ENCODE measurements at regions not wholly inside any gene's neighbourhood (a gene's known extent, or its start where the extent isn't known, plus 50 kb on each side); places are given as distances from the start of the nearest gene placed in this dataset.
"Not testable (repeated sequence)": the region's sequence is repeated elsewhere in the genome, so short reads cannot be mapped to it uniquely, and the experiment has no call there.

DNA sequence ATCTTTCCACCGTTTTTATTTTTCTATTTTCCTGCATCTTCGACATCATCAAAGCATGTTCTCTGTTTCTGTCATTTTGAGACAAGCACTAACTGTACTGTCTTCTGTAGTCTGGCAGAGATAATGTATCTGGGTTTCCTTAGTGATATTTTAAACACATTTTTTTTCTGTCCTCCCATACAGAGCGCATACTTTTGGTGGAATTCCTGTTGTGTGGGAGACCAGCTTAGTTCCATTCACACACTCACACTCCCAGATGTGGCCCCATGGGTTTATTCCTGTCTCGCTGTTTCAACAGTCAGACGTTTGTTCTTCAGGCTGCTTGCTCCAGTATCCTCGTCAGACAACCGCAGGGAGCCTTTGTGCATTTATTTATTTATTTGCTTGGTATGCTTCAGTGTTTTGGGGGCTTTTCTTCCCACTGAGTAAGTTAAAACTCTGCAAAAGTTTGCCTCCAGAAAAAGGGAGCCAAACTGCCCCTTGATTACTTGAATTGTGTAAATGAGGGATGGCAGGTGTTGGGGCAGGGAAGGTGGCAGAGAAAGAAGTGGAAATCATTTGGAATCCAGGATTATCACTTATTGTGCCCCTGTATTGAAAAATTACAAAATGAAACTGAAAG lies 456.8 kb upstream of the KLF6 start:
- DNase-seq = peak; percentile 90 to 98 (median 95)

DNA sequence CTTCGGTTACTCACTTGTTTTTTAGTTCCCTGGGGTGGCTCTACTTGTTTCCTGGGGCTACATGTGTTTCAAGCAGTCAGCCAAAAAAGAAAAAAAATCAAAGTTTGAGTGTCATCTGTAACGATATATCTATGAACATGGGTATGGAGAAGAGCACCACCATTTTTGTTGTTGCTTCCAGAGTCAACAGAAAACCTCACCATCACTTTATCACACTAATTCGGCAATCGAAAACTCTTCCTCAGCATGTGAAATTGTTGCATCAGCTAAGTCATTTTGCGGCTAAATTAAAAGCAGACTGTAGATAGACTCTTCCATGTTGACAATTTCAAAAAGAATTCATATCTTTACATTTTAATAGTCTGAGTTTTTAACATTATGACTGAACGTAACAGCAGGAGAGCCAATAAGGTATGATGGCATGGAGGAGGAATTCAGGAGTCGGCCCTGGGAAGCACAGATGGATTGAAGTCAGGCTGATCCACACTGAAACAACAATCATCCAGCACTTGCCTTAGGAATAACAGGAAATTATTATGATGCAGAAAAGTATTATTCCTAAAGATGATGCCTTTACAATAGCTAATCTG lies 455.7 kb upstream of the KLF6 start:
- DNase-seq = peak; percentile 48 to 91 (median 74)

DNA sequence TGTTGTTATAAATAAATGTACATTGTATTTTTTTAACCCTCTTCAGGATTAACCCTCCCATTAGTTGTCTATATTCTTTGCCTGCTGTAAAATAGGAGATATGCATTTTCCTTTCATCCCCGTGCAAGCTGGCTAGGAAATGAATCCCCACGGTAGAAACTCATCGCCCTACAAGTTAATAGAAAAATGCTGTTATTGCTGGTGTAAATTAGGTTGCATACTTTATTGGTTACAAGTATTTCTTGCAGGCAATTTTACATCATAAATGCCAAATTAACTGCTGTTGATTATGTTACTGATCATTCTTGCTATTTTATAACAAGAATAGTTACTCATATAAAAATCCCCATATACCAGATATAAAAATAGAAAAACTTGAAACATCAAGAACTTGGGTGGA lies 454.2 kb upstream of the KLF6 start:
- DNase-seq = no peak

DNA sequence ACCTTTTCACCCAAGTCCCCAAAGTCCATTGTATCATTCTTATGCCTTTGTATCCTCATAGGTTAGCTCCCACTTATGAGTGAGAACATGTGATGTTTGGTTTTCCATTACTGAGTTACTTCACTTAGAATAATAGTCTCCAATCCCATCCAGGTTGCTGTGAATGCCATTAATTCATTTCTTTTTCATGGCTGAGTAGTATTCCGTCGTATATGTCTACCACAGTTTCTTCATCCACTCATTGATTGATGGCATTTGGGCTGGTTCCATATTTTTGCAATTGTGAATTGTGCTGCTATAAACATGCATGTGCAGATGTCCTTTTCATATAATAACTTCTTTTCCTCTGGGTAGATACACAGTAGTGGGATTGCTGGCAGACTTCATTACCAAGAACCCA lies 451.9 kb upstream of the KLF6 start:
- DNase-seq = not testable (repeated sequence)

DNA sequence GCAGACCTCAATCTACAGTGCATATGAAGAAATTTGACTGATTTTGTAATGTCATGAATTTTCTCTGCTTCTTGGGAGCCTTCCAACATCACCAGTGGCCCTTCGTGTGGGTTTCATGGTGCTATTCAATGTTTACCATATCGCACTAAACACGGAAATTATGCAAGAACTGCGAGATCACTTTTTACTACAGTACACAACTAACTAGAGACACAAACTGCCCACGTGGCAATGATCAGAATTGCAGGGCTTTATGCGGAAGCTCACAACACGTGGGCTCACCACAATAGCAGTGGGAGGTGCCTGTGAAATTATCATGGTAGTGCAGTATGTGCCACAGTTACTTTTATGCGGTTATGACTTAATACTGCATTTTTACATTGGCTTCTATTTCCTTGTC lies 449.7 kb upstream of the KLF6 start:
- DNase-seq = no peak

DNA sequence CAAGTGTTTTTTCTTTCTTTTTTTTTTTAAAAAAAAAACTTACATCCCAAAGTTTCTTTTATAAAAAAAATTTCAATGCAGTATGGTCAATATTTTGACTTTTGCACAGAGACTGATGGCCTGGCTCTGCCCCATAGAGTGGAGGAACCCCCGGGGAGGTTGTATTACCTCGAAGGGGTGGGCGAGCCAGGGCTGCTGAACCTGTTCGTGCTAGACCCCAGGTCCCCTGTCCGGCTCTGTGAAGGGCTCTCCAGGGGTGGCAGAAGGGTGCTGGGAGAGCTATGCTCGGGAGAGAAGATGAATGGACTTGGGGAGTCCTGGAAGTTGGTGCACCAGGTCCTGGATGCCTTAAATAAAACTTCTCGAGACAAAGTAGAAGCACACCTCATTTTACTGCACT lies 446.4 kb upstream of the KLF6 start:
- no peak for DNase-seq

DNA sequence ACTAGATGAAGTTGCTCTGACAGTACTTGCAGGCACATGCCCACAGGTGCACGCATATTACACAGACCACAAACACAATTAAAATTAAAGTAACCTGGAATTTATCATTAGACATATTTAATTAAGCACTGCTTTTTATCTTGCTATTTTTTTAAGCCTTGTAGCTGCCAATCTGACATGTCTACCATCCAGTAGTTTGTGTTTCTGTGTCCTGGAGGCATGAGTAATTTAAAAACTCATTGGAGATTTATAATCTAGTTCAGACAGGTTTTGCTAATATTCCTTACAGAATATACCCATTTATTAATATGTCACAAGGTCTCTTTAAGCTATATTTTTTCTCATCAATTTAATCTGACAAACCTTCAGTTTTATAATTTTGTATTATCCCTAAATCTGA lies 445.0 kb upstream of the KLF6 start:
- DNase-seq = no peak

DNA sequence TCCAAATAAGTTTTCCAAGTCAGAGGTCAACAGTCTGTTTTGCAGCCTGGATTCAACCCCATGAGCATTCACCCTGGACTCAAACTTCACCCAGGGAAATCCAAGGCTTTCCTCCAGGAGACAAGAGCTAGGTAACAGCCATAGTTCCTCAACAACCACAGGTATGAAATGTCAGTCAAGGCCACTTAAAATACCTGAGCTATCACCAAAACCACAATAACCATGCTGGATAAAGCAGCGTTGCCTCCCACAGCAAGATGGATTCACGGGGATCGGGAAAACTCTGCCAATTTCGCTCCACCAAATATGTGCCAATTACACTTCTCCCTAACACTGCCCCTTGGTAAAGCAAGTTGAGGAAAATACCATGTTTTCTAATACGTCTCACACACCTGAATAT lies 444.1 kb upstream of the KLF6 start:
- no peak for DNase-seq

DNA sequence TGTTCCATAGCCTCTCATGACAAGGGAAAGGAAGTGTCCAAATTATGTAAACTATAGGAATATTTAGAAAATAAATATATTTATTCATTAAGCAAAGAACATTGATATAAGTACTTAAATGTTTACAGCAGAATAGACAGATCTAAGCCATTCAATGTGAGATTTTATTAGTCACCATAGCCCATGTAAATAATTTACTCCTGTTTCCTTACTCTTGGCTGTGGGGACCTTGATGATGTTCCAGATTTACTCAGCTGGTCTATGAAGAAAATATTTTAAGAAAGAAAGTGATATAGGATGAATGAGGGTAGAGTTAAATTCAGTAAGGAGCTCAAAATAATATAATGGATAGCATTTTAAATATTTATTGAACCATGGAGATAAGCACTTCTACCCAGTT lies 442.6 kb upstream of the KLF6 start:
- DNase-seq = no peak

DNA sequence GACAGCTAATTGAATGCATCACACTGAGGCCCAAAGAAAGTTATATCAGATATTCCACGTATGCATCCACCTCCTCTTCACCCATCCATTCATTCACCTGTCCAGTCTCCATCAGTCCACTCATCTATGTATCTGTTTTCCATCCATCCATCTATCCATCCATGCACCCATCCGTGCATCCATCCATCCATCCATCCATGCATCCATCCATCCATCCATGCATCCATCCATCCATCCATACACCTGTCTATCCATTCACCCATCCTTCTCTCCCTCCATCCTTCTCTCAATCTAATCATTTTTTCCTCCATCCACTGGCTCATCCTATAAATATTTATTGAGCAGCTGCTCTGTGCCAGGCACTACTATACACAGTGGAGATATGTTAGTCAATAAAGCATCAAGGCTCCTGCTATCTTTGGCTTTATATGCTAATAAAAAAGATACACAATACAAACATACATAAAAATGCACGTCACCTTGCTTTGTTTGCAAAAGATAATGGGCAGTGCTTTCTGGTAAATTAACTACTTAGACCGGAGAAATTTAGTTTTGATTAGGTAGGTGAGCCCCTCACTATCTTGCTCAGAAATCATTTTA lies 442.0 kb upstream of the KLF6 start:
- DNase-seq = no peak

DNA sequence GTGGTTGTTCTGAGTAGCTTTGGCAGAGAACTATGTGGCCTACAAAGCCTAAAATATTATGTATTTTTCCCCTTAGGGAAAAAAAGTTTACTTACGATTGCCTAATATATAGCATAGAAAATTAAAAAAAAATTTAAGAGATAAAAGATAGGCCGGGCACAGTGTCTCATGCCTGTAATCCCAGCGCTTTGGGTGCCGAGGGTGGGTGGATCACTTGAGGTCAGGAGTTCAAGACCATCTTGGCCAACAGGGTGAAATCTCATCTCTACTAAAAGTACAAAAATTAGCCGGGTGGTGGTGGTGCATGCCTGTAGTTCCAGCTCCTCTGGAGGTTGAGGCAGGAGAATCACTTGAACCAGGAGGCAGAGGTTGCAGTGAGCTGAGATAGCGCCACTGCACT lies 439.2 kb upstream of the KLF6 start:
- DNase-seq = no peak

DNA sequence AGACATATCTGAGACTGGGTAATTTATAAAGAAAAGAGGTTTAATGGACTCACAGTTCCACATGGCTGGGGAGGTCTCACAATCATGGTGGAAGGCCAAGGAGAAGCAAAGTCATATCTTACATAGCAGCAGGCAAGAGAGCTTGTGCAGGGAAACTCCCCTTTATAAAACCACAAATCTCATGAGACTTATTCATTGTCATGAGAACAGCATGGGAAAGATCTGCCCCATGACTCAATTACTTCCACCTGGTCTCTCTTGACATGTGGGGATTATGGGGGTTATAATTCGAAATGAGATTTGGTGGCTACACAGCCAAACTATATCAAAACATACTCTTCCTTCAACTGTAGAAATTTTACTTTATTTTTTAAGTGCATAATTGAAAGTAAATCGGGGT lies 436.3 kb upstream of the KLF6 start:
- not testable (repeated sequence) for DNase-seq

DNA sequence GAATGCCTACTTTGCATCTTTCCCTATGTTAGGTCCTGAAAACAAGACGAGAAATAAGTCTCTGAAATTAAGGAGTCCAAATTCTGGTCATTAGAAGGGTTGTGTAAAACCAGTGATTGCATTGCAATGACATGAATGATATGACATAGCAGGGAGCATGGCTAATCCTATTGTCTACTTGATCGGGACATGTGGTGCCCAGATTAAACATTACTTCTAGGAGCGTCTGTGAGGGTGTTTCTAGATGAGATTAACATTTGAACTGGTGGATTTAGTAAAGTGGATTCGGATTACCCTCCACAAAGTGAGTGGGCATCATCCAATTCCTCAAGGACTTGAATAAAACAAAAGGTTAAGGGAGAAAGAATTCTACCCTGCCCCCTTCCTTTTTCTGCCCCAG lies 434.9 kb upstream of the KLF6 start:
- no peak for DNase-seq

DNA sequence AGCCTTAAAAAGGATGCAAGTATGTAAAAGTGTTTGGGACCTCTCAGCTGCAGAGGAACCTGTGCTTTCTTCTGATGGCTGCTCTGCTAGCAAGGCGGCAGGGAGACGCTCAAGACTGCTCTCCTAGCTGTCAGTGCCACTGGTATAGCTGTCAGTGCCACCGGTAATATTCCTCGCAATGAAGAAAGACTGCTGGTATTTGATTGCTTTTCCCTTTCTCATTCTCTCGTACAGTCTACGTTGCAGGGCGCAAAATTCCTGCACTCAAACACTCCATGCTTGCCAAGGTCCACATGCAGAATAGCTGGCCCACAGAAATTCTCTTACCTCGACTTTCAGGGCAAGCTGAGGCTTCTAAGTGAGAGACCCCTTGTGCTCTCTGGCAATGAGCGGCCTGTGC lies 432.6 kb upstream of the KLF6 start:
- DNase-seq = no peak

DNA sequence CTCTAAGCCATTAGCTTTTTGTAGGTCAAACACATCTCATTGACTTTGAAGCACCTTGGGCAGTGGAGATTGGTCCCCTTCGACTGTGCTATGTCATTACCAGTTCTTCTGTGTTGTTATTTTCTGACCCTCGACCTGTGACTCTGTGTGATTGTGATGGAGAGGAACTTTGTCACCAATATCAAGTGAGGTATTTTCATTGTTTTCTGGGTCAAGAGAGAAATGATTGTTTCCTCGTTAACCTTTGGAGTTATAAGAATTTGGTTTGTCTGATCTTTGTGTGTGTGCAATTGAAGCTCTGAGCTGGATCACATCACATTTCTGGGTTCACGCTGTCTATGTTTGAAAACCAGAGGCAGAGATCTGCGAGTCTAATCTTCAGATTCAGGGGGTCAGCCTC lies 432.2 kb upstream of the KLF6 start:
- DNase-seq = no peak

DNA sequence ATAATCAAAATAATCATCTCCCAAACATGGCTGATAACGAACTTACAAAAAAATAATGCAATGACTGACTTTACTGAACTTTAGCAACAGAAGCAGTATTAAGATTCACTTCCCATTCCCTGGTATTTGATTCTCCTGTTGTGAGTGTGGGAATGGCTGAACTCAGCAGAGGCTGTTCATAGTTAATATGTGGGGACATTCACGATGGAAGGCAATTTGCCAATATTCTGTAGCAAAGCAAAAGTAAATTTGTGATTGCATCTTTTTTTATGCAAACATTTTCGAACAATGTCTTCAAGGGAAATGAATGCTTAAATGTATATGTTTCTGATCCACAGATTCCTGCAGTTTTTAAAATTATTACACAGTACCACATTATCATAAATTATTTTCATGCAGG lies 431.7 kb upstream of the KLF6 start:
- DNase-seq = no peak

DNA sequence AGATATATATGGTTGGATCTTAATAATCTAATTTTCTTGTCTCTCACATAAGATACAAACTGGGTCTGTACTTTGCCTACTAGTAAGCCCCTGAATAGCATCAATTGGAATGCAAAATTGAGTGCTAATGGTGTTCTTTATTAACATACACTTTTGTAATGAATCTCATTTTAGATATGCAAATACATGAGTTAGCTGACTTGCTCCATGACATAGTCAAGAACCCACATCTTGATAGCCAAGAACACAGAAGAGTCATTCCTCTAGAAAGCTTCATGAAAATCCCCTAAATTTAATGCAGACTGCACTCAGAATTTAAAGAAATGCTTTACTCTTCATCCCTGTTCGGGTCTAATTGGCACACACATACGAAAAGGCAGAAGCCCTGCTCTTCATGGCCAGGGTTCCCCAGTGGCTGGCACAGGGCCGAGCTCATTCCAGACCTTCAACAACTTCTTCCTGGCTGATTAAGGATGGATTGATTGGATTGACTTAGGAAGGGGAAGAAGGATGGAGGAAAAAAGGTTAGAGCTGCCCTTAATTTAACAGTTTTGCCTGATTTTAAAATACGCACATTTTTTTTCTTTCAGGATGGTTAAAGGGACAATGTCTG lies 431.1 kb upstream of the KLF6 start:
- DNase-seq = no peak

DNA sequence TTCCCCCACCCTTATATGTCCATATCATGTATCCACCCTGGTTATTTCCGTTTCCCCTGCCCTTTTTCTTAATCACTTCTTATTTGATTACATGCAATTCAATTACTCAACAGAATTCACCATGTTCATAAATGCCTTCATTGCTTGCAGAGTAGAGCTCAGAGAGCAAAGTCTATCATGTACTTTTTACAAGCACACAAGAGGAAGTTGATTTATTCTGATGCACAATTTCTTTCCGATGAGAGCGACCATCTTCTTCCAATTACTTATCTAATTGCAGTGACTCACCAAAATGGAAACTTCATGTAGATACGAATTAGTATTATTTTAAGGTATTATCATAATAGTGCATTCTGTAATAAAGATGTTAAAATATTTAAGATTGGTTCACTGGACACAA lies 430.5 kb upstream of the KLF6 start:
- DNase-seq = no peak

DNA sequence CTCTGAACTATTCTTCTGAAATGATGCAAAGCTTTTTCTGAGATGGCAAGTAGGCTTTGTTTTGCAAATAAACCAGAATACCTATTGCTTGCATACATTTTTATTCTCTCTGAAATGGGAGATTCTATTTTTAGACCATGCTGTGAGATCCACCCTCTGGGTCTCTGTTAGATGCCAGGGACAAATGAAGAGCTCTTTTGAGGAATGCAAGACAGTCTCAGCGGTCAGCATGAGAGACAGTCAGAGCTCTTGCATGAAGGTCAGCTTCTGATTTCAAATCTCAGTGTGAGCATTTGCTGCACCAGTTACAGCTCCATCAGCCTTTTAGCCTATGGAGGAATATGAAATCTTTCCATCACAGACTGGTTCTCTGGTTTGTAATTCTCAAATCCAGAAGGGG lies 429.9 kb upstream of the KLF6 start:
- no peak for DNase-seq

DNA sequence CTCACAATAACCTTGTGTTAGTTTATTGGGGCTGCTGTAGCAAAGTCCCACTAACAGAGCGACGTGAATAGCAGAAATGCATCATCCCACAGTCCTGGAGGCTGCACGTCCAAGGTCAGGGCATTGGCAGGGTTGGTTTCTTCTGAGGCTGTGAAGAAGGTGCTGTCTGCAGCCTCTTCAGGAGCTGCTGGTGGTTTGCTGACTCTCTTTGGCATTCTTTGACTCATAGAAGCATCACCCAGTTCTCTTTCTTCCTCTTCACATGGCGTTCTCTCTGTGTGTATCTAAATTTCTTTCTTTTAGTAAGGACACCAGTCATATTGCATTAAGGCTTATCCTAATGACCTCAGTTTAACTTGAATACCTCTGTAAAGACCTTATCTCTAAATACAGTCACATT lies 428.4 kb upstream of the KLF6 start:
- DNase-seq = no peak

DNA sequence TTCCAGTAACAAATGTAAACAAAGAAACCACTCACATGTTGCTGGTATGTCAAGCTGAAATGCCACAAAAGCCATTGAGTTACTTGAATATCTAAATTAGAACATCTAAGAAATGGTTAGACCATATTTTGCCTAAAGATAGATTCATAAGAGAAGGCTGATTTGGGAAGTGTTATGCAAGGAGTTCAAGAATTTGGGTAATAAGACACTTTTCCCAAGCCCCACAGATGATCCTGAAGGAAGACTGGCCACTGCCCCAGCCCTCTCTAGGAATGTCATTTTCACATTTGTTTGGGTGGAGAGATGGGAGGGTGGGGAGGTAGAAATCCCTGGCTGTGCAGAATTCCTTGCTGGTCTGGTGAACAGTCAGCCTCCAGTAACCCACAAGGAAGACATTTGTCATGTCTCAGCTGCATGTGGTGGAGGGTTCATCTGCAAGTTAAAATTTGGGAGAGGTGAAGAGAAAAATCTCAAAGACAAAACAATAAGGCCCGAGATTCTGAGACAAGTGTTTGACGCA lies 427.2 kb upstream of the KLF6 start:
- no peak for DNase-seq

DNA sequence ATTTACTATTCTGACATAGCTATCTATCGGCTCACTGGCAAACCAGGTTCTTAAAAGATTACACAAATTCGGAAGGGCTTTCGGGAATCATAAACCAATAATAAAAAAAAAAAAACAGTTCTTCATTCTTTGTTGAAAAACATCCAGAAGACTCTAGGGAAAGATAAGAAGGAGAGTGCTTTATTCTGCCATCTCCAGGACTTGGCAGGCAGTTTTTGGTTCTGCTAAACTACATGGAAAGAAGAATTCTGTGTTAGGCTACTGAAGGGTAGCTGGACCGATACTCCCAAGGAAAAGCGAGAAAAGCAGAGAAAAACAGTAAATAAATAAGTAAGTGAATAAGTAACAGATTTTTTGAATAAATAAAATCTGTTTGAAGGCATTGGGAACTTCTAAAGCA lies 423.5 kb upstream of the KLF6 start:
- no peak for DNase-seq

DNA sequence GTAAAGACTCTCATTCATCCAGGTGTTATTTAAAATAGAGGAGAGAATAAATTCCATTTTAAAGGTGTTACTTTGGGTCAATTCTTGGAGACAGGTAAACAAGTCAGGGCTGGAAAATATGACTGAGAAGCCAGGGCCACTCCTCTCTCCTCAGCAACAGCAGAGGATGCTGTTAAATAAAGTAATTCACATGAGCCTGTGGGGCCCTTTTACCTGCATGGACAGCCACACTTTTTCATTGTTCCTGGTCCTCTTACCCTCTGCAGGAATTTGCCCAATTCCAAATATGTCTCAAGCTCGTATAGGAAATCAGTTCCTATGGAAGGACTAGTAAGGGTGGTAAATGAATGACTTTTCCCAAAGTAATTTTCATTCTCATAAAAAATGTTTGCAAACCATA lies 420.1 kb upstream of the KLF6 start:
- DNase-seq = no peak

Data from muscle of back (tissue), 3 donors.